ENCODE measurements at regions not wholly inside any gene's neighbourhood (a gene's known extent, or its start where the extent isn't known, plus 50 kb on each side); places are given as distances from the start of the nearest gene placed in this dataset.

- DNase-seq, result no peak
- no peak overlapping the region for H3K27ac ChIP-seq
- H3K36me3 ChIP-seq, result peaks cover 0 to 3% (median 0%) of the 10 kb centered on the region in 6 donors
- H3K4me1 ChIP-seq, result no peaks in the 10 kb centered on the region
- intact Hi-C loops (cut with DNase I; ENCODE audit: low total_unique reads), result no loop called here
- TF ChIP-seq POLR2A (IDR thresholded peaks at IDR 0.05) (no peak), POLR2AphosphoS5 (IDR thresholded peaks at IDR 0.05) (no peak)
- TF ChIP-seq, protein P1, sequence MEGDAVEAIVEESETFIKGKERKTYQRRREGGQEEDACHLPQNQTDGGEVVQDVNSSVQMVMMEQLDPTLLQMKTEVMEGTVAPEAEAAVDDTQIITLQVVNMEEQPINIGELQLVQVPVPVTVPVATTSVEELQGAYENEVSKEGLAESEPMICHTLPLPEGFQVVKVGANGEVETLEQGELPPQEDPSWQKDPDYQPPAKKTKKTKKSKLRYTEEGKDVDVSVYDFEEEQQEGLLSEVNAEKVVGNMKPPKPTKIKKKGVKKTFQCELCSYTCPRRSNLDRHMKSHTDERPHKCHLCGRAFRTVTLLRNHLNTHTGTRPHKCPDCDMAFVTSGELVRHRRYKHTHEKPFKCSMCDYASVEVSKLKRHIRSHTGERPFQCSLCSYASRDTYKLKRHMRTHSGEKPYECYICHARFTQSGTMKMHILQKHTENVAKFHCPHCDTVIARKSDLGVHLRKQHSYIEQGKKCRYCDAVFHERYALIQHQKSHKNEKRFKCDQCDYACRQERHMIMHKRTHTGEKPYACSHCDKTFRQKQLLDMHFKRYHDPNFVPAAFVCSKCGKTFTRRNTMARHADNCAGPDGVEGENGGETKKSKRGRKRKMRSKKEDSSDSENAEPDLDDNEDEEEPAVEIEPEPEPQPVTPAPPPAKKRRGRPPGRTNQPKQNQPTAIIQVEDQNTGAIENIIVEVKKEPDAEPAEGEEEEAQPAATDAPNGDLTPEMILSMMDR (IDR thresholded peaks at IDR 0.05 in 8 of 11, conservative IDR thresholded peaks at IDR 0.05 in 3 of 11), result no peak
- no peaks in the 10 kb centered on the region for H3K27me3 ChIP-seq (replicated peaks in 1 of 7)
- H3K4me3 ChIP-seq, result no peak overlapping the region
- WGBS, 5 donors, result 55 to 69% (median 55%) methylated on average over 6 of the region's 6 CpGs
- H3K9me3 ChIP-seq, result peaks cover 0 to 10% (median 0%) of the 10 kb centered on the region in 8 donors
Measured at GRCh38 chr1:58290685-58291372, 255.7 kb downstream of the OMA1 start.

- H3K4me1 ChIP-seq, result no peaks in the 10 kb centered on the region
- intact Hi-C loops (cut with DNase I; ENCODE audit: low total_unique reads), result no loop called here
- H3K27ac ChIP-seq, result no peak overlapping the region
- H3K9me3 ChIP-seq, result peaks cover 0 to 10% (median 0%) of the 10 kb centered on the region in 8 donors
- peaks cover 0 to 3% (median 0%) of the 10 kb centered on the region in 6 donors for H3K36me3 ChIP-seq
- H3K4me3 ChIP-seq, result no peak overlapping the region
- no peak for DNase-seq
- H3K27me3 ChIP-seq (replicated peaks in 1 of 7), result no peaks in the 10 kb centered on the region
- TF ChIP-seq, protein P1 (IDR thresholded peaks at IDR 0.05 in 8 of 11, conservative IDR thresholded peaks at IDR 0.05 in 3 of 11), result no peak
- no peak for TF ChIP-seq POLR2AphosphoS5 (IDR thresholded peaks at IDR 0.05)
- TF ChIP-seq POLR2A (IDR thresholded peaks at IDR 0.05), result no peak
- WGBS, 5 donors, result 75 to 92% (median 89%) methylated on average over 2 of the region's 2 CpGs
Measured at GRCh38 chr1:58288624-58289142, 257.8 kb downstream of the OMA1 start.

GRCh38 chr1:58287894-58288623 lies 258.5 kb downstream of the OMA1 start:
- no peak overlapping the region for H3K27ac ChIP-seq
- TF ChIP-seq POLR2AphosphoS5 (IDR thresholded peaks at IDR 0.05) (no peak), POLR2A (IDR thresholded peaks at IDR 0.05) (no peak)
- TF ChIP-seq, protein P1 (IDR thresholded peaks at IDR 0.05 in 8 of 11, conservative IDR thresholded peaks at IDR 0.05 in 3 of 11), result no peak
- no peaks in the 10 kb centered on the region for H3K4me1 ChIP-seq
- no peak overlapping the region for H3K4me3 ChIP-seq
- no peaks in the 10 kb centered on the region for H3K27me3 ChIP-seq (replicated peaks in 1 of 7)
- WGBS, 5 donors, result 83 to 93% (median 86%) methylated on average over 2 of the region's 2 CpGs
- intact Hi-C loops (cut with DNase I; ENCODE audit: low total_unique reads), result no loop called here
- no peak for DNase-seq
- H3K9me3 ChIP-seq, result peaks cover 0 to 10% (median 0%) of the 10 kb centered on the region in 8 donors
- H3K36me3 ChIP-seq, result peaks cover 0 to 3% (median 0%) of the 10 kb centered on the region in 6 donors

DNA sequence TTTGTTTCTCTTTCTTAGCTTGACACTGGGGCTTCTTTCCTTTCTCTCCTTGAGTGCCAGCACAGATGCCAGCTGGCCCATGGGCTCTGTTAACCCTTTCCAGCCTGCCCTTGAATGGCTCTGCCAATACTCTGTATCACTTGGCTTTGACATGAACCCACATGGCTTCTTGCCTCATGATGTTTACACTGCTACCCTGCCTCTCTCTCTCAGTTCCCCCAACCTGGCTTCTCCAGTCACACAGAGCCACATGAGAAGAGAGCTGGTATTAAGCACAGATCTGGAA lies 262.4 kb downstream of the OMA1 start:
- TF ChIP-seq, protein P1 (IDR thresholded peaks at IDR 0.05 in 8 of 11, conservative IDR thresholded peaks at IDR 0.05 in 3 of 11), result no peak
- TF ChIP-seq POLR2A (IDR thresholded peaks at IDR 0.05) (no peak), POLR2AphosphoS5 (IDR thresholded peaks at IDR 0.05) (no peak)
- peaks cover 0 to 10% (median 0%) of the 10 kb centered on the region in 8 donors for H3K9me3 ChIP-seq
- no peaks in the 10 kb centered on the region for H3K4me1 ChIP-seq
- H3K36me3 ChIP-seq, result peaks cover 0 to 3% (median 0%) of the 10 kb centered on the region in 6 donors
- intact Hi-C loops (cut with DNase I; ENCODE audit: low total_unique reads), result no loop called here
- no peaks in the 10 kb centered on the region for H3K27me3 ChIP-seq (replicated peaks in 1 of 7)
- DNase-seq, result no peak
- H3K27ac ChIP-seq, result no peak overlapping the region
- no peak overlapping the region for H3K4me3 ChIP-seq

Measured in spleen (tissue), 11 donors.